Lower leg skin (tissue), 3 donors: ENCODE measurements at regions not wholly inside any gene's neighbourhood (a gene's known extent, or its start where the extent isn't known, plus 50 kb on each side); places are given as distances from the start of the nearest gene placed in this dataset.

Experiments
- POLR2A ChIP-seq, 2 donors: fragments of 450-650 bp; IDR thresholded peaks; one replicate each; pipeline ENCODE4 v1.6.1; 2016 to 2017; ENCODE audit warnings: antibody characterized with exemption in 2 of 2, mild to moderate bottlenecking in 1 of 2, moderate library complexity in 1 of 2
- TF ChIP-seq, protein P1 (sequence below), 3 donors: fragments of 450-650 bp; IDR thresholded peaks; one replicate each; pipeline ENCODE4 v1.5.1; 2016; ENCODE audit warnings: antibody characterized with exemption in 3 of 3, mild to moderate bottlenecking in 3 of 3, moderate library complexity in 2 of 3

DNA sequence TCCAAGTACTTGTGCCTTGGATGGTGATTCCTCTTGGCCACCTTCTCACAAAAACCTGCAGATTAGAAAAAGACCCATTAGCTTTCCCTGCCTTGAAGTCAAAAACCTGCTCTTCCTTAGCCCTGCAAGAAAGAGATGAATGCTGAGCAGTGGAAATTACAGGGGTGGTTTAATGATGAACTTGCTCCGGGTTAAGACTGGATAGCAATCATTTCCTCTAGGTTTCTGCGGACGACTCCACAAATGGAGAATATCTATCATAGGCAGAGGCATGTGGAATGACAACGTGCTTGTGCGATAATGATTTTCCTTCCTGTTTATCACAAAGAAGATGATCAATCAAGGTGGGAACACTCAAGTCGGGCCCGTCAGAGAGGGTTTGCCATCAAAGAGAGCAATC lies 201.2 kb upstream of the ERCC4 start:
- TF ChIP-seq, protein P1, sequence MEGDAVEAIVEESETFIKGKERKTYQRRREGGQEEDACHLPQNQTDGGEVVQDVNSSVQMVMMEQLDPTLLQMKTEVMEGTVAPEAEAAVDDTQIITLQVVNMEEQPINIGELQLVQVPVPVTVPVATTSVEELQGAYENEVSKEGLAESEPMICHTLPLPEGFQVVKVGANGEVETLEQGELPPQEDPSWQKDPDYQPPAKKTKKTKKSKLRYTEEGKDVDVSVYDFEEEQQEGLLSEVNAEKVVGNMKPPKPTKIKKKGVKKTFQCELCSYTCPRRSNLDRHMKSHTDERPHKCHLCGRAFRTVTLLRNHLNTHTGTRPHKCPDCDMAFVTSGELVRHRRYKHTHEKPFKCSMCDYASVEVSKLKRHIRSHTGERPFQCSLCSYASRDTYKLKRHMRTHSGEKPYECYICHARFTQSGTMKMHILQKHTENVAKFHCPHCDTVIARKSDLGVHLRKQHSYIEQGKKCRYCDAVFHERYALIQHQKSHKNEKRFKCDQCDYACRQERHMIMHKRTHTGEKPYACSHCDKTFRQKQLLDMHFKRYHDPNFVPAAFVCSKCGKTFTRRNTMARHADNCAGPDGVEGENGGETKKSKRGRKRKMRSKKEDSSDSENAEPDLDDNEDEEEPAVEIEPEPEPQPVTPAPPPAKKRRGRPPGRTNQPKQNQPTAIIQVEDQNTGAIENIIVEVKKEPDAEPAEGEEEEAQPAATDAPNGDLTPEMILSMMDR (IDR thresholded peaks at IDR 0.05): no peak
- no peak for TF ChIP-seq POLR2A (IDR thresholded peaks at IDR 0.05)
